GM12878 (cell line): ENCODE measurements at regions not wholly inside any gene's neighbourhood (a gene's known extent, or its start where the extent isn't known, plus 50 kb on each side); places are given as distances from the start of the nearest gene placed in this dataset.

ENCODE experiments used
- ATAC-seq: fragments of 200-7000 bp; cut with Tn5 transposase; 3 replicates; pipeline ENCODE4 v1.9.1; 2020; ENCODE audit warnings: mild to moderate bottlenecking, moderate library complexity
- BruUV-seq: library from RNA; stranded (reverse); fragments of 400-500 nt; replicated peaks from 2 replicates; lab custom pipeline; 2021; lab: Mats Ljungman, UMichigan
- CTCF ChIA-PET: fragments of 300-600 bp; sonication (Branson Sonifier 250); formaldehyde crosslinking; extraction: SDS; loops from one replicate; lab custom pipeline; 2021; ENCODE audit warnings: inconsistent platforms; lab: Yijun Ruan, JAX
- POLR2A ChIA-PET: fragments of 350-600 bp; formaldehyde crosslinking; extraction: SDS; loops from one replicate; lab custom pipeline; 2021; ENCODE audit warnings: inconsistent platforms; lab: Charles Lee
- RAD21 ChIA-PET: fragments of 300-600 bp; sonication (Branson Sonifier 250); formaldehyde crosslinking; loops from one replicate; lab custom pipeline; 2023; ENCODE audit warnings: antibody characterized with exemption; ENCODE audit not compliant: unreplicated experiment; lab: Charles Lee
- SMC1A ChIA-PET: fragments of 300-600 bp; sonication (Branson Sonifier 250); formaldehyde crosslinking; loops from one replicate; lab custom pipeline; 2023; ENCODE audit not compliant: unreplicated experiment, uncharacterized antibody; lab: Charles Lee
- DNase-seq: peaks from one replicate; pipeline ENCODE4 v3.0.0-alpha.2; 2011; ENCODE audit warnings: low read depth, low spot score
- FAIRE-seq: peaks from 3 replicates; lab custom pipeline; 2011; peaks lifted over from hg19 to GRCh38; lab: Jason Lieb, UNC
- H2AFZ ChIP-seq: 2 replicates; pipeline ENCODE4 v1.6.0; 2011; ENCODE audit warnings: low read depth, low read length, control low read depth; ENCODE audit not compliant: control insufficient read depth
- H3K27ac ChIP-seq: 2 replicates; pipeline ENCODE4 v1.5.1; 2011; ENCODE audit warnings: control low read depth; ENCODE audit not compliant: control insufficient read depth, insufficient read depth
- H3K27me3 ChIP-seq, 2 experiments: replicated peaks in 1 of 2; 2 replicates each; pipeline versions ENCODE4 v1.6.0 to v1.6.1; 2011; ENCODE audit warnings: low read length in 1 of 2; ENCODE audit not compliant: control insufficient read depth in 2 of 2, insufficient read depth in 2 of 2
- H3K36me3 ChIP-seq, 2 experiments: 2 replicates each; pipeline ENCODE4 v1.5.1; 2011; ENCODE audit warnings: low read length in 1 of 2; ENCODE audit not compliant: control insufficient read depth in 2 of 2, insufficient read depth in 2 of 2
- H3K4me1 ChIP-seq: 2 replicates; pipeline ENCODE4 v1.6.1; 2011; ENCODE audit warnings: mild to moderate bottlenecking, low read length, moderate library complexity, mixed read lengths; ENCODE audit not compliant: control insufficient read depth, insufficient read depth
- H3K4me2 ChIP-seq: 2 replicates; pipeline ENCODE4 v1.6.0; 2011; ENCODE audit warnings: control low read depth; ENCODE audit not compliant: control insufficient read depth, insufficient read depth
- H3K4me3 ChIP-seq: fragments of 200-600 bp; sonication (generic); 2 replicates; pipeline ENCODE4 v1.5.1; 2016
- H3K79me2 ChIP-seq: 2 replicates; pipeline ENCODE4 v1.6.0; 2011; ENCODE audit warnings: low read length; ENCODE audit not compliant: control insufficient read depth, insufficient read depth
- H3K9ac ChIP-seq: 2 replicates; pipeline ENCODE4 v1.8.0; 2011; ENCODE audit warnings: low read length, control low read depth, mixed read lengths; ENCODE audit not compliant: control insufficient read depth, insufficient read depth
- H3K9me3 ChIP-seq: replicated peaks from 3 replicates; pipeline ENCODE4 v1.5.1; 2011; ENCODE audit warnings: mild to moderate bottlenecking, low read length; ENCODE audit not compliant: control insufficient read depth, insufficient read depth
- H4K20me1 ChIP-seq: 2 replicates; pipeline ENCODE4 v1.6.0; 2011; ENCODE audit not compliant: control insufficient read depth, insufficient read depth
- BCL11A ChIP-seq: IDR thresholded peaks from 2 replicates; pipeline ENCODE4 v1.6.1; 2011; ENCODE audit warnings: low read depth, low read length
- BHLHE40 ChIP-seq, 2 experiments: fragments of 450-650 bp in 1 of 2; IDR thresholded peaks; 2 replicates each; pipeline ENCODE4 v1.6.1; 2011 to 2017; ENCODE audit warnings: low read depth in 2 of 2, borderline replicate concordance in 1 of 2, improper control_type of control experiment in 1 of 2, low read length in 1 of 2, mild to moderate bottlenecking in 1 of 2
- CHD1 ChIP-seq: IDR thresholded peaks from 2 replicates; pipeline ENCODE4 v1.6.1; 2012; ENCODE audit warnings: low read depth, low read length, improper control_type of control experiment
- CHD2 ChIP-seq: IDR thresholded peaks from 2 replicates; pipeline ENCODE4 v1.6.1; 2011; ENCODE audit warnings: low read depth, low read length, improper control_type of control experiment, borderline replicate concordance
- HDAC6 ChIP-seq: fragments of 200-600 bp; sonication (generic); IDR thresholded peaks from one replicate; pipeline ENCODE4 v1.8.0; 2017; ENCODE audit warnings: antibody characterized with exemption; ENCODE audit not compliant: unreplicated experiment
- JUNB ChIP-seq: IDR thresholded peaks from 2 replicates; pipeline ENCODE4 v1.6.1; 2016; ENCODE audit warnings: antibody characterized with exemption, mild to moderate bottlenecking
- JUND ChIP-seq: IDR thresholded peaks from 2 replicates; pipeline ENCODE4 v1.6.1; 2012; ENCODE audit warnings: low read depth, mild to moderate bottlenecking, low read length, improper control_type of control experiment, moderate library complexity
- MXI1 ChIP-seq: fragments of 150-350 bp; IDR thresholded peaks from 2 replicates; pipeline ENCODE4 v1.6.1; 2011; ENCODE audit warnings: low read depth, mild to moderate bottlenecking, inconsistent platforms, low read length, improper control_type of control experiment
- POU2F2 ChIP-seq: IDR thresholded peaks from 3 replicates; pipeline ENCODE4 v1.6.1; 2011; ENCODE audit warnings: low read depth, mild to moderate bottlenecking, low read length, borderline replicate concordance
- SMAD1 ChIP-seq: fragments of 450-650 bp; IDR thresholded peaks from 2 replicates; pipeline ENCODE4 v1.6.1; 2018; ENCODE audit warnings: mild to moderate bottlenecking, low read depth; ENCODE audit not compliant: partially characterized antibody
- SRF ChIP-seq, 2 experiments: IDR thresholded peaks; 2 replicates each; pipeline ENCODE4 v1.6.1; 2011; ENCODE audit warnings: low read depth in 2 of 2, low read length in 2 of 2, mild to moderate bottlenecking in 1 of 2, moderate library complexity in 1 of 2
- TCF7 ChIP-seq: IDR thresholded peaks from 2 replicates; pipeline ENCODE4 v1.6.1; 2014; ENCODE audit warnings: antibody characterized with exemption, borderline replicate concordance
- WGBS: methylation state at CpG from one replicate; pipeline ENCODE4 v1.1.6; 2016; ENCODE audit warnings: low lambda C conversion rate; ENCODE audit not compliant: insufficient replicate concordance, insufficient coverage; ENCODE audit errors: missing lambda C conversion rate; 5-methylcytosine and 5-hydroxymethylcytosine counted together
- in situ Hi-C: fragments of 300-500 bp; cut with MboI; formaldehyde crosslinking; loops from 9 replicates; pipeline ENCODE4 v1.14.3; 2018; ENCODE audit warnings: mixed read lengths
- intact Hi-C: fragments of 100-400 bp; cut with micrococcal nuclease; formaldehyde crosslinking; loops from one replicate; pipeline ENCODE4 v1.14.2; 2022; ENCODE audit not compliant: unreplicated experiment
- TF ChIP-seq, protein P1 (sequence below): fragments of 150-350 bp; IDR thresholded peaks from 2 replicates; pipeline ENCODE4 v1.6.1; 2016; ENCODE audit warnings: low read depth, low read length
- TF ChIP-seq, protein P2 (sequence below): fragments of 450-650 bp; formaldehyde crosslinking; IDR thresholded peaks from 2 replicates; pipeline ENCODE4 v1.4.0; 2022; ENCODE audit warnings: mild to moderate bottlenecking, moderate library complexity
- TF ChIP-seq, protein P3 (sequence below), 3 experiments: IDR thresholded peaks in 2 of 3; conservative IDR thresholded peaks in 1 of 3; 2 replicates each; pipeline ENCODE4 v1.5.1; 2011; ENCODE audit warnings: low read depth in 3 of 3, low read length in 3 of 3, mild to moderate bottlenecking in 3 of 3, control low read depth in 2 of 3, moderate library complexity in 2 of 3, inconsistent platforms in 1 of 3, mixed read lengths in 1 of 3; ENCODE audit not compliant: control insufficient read depth in 2 of 3, insufficient read depth in 1 of 3; ENCODE audit errors: extremely low read depth in 1 of 3

DNA sequence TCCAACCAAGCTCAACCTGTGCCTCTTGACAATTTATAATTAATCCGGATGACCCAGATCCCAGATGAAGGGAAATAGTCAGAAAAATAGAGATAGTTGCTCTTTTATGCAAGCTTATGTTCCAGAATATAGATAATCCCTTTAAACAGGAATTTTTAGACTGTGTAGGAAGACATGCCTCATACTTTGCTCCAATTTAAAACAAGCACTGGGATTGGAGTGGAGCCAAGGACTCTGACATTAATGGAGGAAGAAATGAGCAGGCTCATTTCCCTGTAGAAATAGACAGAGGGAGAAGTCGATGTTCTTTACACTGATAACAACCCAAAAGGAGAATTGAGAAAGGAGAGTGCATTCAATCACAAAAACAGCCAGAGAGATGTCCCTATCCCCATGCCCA lies 70.1 kb upstream of the LRRC55 start (continued):
- TF ChIP-seq, protein P1, sequence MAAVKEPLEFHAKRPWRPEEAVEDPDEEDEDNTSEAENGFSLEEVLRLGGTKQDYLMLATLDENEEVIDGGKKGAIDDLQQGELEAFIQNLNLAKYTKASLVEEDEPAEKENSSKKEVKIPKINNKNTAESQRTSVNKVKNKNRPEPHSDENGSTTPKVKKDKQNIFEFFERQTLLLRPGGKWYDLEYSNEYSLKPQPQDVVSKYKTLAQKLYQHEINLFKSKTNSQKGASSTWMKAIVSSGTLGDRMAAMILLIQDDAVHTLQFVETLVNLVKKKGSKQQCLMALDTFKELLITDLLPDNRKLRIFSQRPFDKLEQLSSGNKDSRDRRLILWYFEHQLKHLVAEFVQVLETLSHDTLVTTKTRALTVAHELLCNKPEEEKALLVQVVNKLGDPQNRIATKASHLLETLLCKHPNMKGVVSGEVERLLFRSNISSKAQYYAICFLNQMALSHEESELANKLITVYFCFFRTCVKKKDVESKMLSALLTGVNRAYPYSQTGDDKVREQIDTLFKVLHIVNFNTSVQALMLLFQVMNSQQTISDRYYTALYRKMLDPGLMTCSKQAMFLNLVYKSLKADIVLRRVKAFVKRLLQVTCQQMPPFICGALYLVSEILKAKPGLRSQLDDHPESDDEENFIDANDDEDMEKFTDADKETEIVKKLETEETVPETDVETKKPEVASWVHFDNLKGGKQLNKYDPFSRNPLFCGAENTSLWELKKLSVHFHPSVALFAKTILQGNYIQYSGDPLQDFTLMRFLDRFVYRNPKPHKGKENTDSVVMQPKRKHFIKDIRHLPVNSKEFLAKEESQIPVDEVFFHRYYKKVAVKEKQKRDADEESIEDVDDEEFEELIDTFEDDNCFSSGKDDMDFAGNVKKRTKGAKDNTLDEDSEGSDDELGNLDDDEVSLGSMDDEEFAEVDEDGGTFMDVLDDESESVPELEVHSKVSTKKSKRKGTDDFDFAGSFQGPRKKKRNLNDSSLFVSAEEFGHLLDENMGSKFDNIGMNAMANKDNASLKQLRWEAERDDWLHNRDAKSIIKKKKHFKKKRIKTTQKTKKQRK: no peak
- no peak for TF ChIP-seq POU2F2
- no peak for TF ChIP-seq HDAC6
- TF ChIP-seq BHLHE40 (IDR thresholded peaks at IDR 0.05; ENCODE audit: borderline replicate concordance in 1 of 2, low read depth in 2 of 2, low read length in 1 of 2): no peak

DNA sequence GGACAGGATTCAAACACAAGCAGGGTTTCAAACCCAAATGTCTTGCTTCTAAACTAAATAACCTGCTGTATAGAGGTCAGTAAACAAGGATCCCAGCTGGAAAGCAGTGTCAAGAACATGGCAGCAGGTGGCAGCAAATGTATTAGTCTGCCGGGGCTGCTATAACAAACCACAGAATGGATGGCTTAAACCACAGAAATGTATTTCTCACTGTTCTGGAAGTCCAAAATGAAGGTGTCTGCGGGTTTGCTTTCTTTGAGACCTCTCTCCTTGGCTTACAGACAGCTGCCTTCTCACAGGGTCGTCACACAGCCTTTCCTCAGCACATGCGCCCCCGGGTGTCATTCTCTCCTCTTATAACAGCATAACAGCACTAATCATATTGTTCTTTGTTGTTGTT lies 65.1 kb upstream of the LRRC55 start:
- no peaks in the 10 kb centered on the region for H3K9me3 ChIP-seq
- H3K27me3 ChIP-seq: no peaks in the 10 kb centered on the region; a peak in 1 of 4 replicates
- in situ Hi-C loops: loop anchor here (5.0 kb wide), 1 partner anchor 126 kb away; no protein-coding TSS in a partner anchor
- intact Hi-C loops: loop anchor here (1.0 to 10.0 kb wide), 2 partner anchors 133 to 272 kb away; no protein-coding TSS in a partner anchor
- ChIA-PET CTCF (interaction anchor here (1.0 to 9.6 kb wide), 2 partner anchors 133 to 137 kb away, joined by 3 to 83 read pairs; no protein-coding TSS in a partner anchor), RAD21 (interaction anchor here (2.0 to 2.1 kb wide), 2 partner anchors 133 to 276 kb away, joined by 5 to 23 read pairs; no protein-coding TSS in a partner anchor), POLR2A (no interaction called here), SMC1A (interaction anchor here (1.2 to 2.9 kb wide), 2 partner anchors 132 to 135 kb away, joined by 3 to 19 read pairs; no protein-coding TSS in a partner anchor)
- 23% methylated on average over 5 of the region's 5 CpGs for WGBS
- no peak overlapping the region for H3K9ac ChIP-seq
- H3K27ac ChIP-seq: no peak overlapping the region
- no peaks in the 10 kb centered on the region for H3K4me1 ChIP-seq
- DNase-seq (no peak), ATAC-seq (peak; percentile 82), FAIRE-seq (no peak)
- no TSS peak for BruUV-seq
- H3K36me3 ChIP-seq: no peaks in the 10 kb centered on the region
- no peak overlapping the region for H3K4me2 ChIP-seq
- no peak overlapping the region for H2AFZ ChIP-seq
- no peak overlapping the region for H3K4me3 ChIP-seq
- H3K79me2 ChIP-seq: no peaks in the 10 kb centered on the region
- no peaks in the 10 kb centered on the region for H4K20me1 ChIP-seq
- TF ChIP-seq BCL11A (no peak), CHD1 (no peak), JUND (no peak), CHD2 (no peak), TCF7 (no peak), SRF (IDR thresholded peaks at IDR 0.05; ENCODE audit: low read depth in 2 of 2, low read length in 2 of 2) (no peak), MXI1 (no peak), SMAD1 (no peak), JUNB (no peak)
- TF ChIP-seq, protein P2, sequence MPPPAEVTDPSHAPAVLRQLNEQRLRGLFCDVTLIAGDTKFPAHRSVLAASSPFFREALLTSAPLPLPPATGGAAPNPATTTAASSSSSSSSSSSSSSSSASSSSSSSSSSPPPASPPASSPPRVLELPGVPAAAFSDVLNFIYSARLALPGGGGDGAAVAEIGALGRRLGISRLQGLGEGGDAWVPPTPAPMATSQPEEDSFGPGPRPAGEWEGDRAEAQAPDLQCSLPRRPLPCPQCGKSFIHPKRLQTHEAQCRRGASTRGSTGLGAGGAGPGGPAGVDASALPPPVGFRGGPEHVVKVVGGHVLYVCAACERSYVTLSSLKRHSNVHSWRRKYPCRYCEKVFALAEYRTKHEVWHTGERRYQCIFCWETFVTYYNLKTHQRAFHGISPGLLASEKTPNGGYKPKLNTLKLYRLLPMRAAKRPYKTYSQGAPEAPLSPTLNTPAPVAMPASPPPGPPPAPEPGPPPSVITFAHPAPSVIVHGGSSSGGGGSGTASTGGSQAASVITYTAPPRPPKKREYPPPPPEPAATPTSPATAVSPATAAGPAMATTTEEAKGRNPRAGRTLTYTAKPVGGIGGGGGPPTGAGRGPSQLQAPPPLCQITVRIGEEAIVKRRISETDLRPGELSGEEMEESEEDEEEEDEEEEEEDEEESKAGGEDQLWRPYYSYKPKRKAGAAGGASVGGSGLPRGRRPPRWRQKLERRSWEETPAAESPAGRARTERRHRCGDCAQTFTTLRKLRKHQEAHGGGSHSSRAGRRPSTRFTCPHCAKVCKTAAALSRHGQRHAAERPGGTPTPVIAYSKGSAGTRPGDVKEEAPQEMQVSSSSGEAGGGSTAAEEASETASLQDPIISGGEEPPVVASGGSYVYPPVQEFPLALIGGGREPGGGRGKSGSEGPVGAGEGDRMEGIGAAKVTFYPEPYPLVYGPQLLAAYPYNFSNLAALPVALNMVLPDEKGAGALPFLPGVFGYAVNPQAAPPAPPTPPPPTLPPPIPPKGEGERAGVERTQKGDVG (CRISPR knock-in tag): no peak
- TF ChIP-seq, protein P3, sequence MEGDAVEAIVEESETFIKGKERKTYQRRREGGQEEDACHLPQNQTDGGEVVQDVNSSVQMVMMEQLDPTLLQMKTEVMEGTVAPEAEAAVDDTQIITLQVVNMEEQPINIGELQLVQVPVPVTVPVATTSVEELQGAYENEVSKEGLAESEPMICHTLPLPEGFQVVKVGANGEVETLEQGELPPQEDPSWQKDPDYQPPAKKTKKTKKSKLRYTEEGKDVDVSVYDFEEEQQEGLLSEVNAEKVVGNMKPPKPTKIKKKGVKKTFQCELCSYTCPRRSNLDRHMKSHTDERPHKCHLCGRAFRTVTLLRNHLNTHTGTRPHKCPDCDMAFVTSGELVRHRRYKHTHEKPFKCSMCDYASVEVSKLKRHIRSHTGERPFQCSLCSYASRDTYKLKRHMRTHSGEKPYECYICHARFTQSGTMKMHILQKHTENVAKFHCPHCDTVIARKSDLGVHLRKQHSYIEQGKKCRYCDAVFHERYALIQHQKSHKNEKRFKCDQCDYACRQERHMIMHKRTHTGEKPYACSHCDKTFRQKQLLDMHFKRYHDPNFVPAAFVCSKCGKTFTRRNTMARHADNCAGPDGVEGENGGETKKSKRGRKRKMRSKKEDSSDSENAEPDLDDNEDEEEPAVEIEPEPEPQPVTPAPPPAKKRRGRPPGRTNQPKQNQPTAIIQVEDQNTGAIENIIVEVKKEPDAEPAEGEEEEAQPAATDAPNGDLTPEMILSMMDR (IDR thresholded peaks at IDR 0.05 in 2 of 3, conservative IDR thresholded peaks at IDR 0.05 in 1 of 3; ENCODE audit: control insufficient read depth in 2 of 3, extremely low read depth in 1 of 3, insufficient read depth in 1 of 3, low read depth in 3 of 3, low read length in 3 of 3): peak; percentile 50 to 59 (median 50)
